Keratinocyte (primary cell): ENCODE measurements at regions not wholly inside any gene's neighbourhood (a gene's known extent, or its start where the extent isn't known, plus 50 kb on each side); places are given as distances from the start of the nearest gene placed in this dataset.

Experiments used
- EZH2 ChIP-seq: IDR thresholded peaks from one replicate; pipeline ENCODE4 v1.6.1; 2012; ENCODE audit warnings: inconsistent platforms, mild to moderate bottlenecking, low read length, moderate library complexity
- TF ChIP-seq, protein P1 (sequence below), 3 experiments: IDR thresholded peaks in 1 of 3; conservative IDR thresholded peaks in 1 of 3; optimal IDR thresholded peaks in 1 of 3; 2 replicates in 2 of 3; 3 replicates in 1 of 3; pipeline versions ENCODE3 to v1.5.1; 2011; ENCODE audit warnings: low read length in 3 of 3, mild to moderate bottlenecking in 3 of 3, moderate library complexity in 2 of 3, control low read depth in 1 of 3, inconsistent platforms in 1 of 3; ENCODE audit not compliant: insufficient read depth in 2 of 3; ENCODE audit errors: extremely low read depth in 1 of 3

DNA sequence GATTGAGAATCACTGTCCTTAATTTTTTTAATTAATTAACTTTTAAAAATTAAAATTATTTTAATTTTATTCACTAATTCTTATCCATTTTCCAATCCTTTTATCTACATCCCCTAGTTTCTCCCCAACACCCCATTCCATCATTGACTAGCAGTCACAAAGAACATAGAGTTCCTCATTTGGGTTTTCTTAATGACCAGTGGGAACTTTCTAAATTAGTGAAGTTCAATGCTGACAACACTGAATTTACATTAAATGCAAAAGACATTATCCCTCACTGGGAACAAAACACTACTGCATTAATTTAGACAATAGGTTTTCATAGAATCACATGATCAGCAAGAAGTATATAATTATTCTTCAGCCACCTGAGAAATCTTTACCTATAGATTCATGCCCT, 80.6 kb upstream of the GLS start:
- TF ChIP-seq EZH2: no peak
- TF ChIP-seq, protein P1, sequence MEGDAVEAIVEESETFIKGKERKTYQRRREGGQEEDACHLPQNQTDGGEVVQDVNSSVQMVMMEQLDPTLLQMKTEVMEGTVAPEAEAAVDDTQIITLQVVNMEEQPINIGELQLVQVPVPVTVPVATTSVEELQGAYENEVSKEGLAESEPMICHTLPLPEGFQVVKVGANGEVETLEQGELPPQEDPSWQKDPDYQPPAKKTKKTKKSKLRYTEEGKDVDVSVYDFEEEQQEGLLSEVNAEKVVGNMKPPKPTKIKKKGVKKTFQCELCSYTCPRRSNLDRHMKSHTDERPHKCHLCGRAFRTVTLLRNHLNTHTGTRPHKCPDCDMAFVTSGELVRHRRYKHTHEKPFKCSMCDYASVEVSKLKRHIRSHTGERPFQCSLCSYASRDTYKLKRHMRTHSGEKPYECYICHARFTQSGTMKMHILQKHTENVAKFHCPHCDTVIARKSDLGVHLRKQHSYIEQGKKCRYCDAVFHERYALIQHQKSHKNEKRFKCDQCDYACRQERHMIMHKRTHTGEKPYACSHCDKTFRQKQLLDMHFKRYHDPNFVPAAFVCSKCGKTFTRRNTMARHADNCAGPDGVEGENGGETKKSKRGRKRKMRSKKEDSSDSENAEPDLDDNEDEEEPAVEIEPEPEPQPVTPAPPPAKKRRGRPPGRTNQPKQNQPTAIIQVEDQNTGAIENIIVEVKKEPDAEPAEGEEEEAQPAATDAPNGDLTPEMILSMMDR (optimal IDR thresholded peaks at IDR 0.05 in 1 of 3, IDR thresholded peaks at IDR 0.05 in 1 of 3, conservative IDR thresholded peaks at IDR 0.05 in 1 of 3; ENCODE audit: extremely low read depth in 1 of 3, insufficient read depth in 2 of 3, low read length in 3 of 3): no peak
